IMR-90 (cell line): ENCODE measurements at regions not wholly inside any gene's neighbourhood (a gene's known extent, or its start where the extent isn't known, plus 50 kb on each side); places are given as distances from the start of the nearest gene placed in this dataset.
"Not testable (repeated sequence)": the region's sequence is repeated elsewhere in the genome, so short reads cannot be mapped to it uniquely, and the experiment has no call there.

Experiments
- ATAC-seq: fragments of 200-7000 bp; cut with Tn5 transposase; 2 replicates; pipeline ENCODE4 v1.9.1; 2020; ENCODE audit warnings: low read depth, mild to moderate bottlenecking, moderate library complexity
- BruUV-seq: library from RNA; stranded (reverse); fragments of 400-500 nt; replicated peaks from 2 replicates; lab custom pipeline; 2021; lab: Mats Ljungman, UMichigan
- CTCF ChIA-PET: fragments of 300-600 bp; formaldehyde crosslinking; extraction: SDS; loops from one replicate; lab custom pipeline; 2021; ENCODE audit warnings: antibody characterized with exemption; lab: Yijun Ruan, JAX
- POLR2A ChIA-PET: fragments of 300-600 bp; sonication (Branson Sonifier 250); formaldehyde crosslinking; loops from one replicate; lab custom pipeline; 2022; ENCODE audit warnings: antibody characterized with exemption; ENCODE audit not compliant: unreplicated experiment; lab: Charles Lee
- DNase-seq: peaks from one replicate; pipeline ENCODE4 v3.0.0; 2013
- H2AFZ ChIP-seq: replicated peaks from 2 replicates; pipeline ENCODE3; 2013; ENCODE audit warnings: low read length, mild to moderate bottlenecking; ENCODE audit not compliant: poor library complexity
- H2AK5ac ChIP-seq: 2 replicates; pipeline ENCODE4 v1.6.1; 2013; ENCODE audit warnings: low read depth, low read length, inconsistent platforms
- H2AK9ac ChIP-seq: replicated peaks from 2 replicates; pipeline ENCODE3; 2013; ENCODE audit warnings: mild to moderate bottlenecking, low read depth, low read length, moderate library complexity; ENCODE audit not compliant: poor library complexity
- H2BK120ac ChIP-seq: 2 replicates; pipeline ENCODE4 v1.6.1; 2013; ENCODE audit warnings: low read depth, low read length, inconsistent platforms
- H2BK15ac ChIP-seq: 3 replicates; pipeline ENCODE4 v1.6.1; 2013; ENCODE audit warnings: low read depth, low read length, inconsistent platforms
- H2BK20ac ChIP-seq: 2 replicates; pipeline ENCODE4 v1.6.1; 2013; ENCODE audit warnings: low read depth, mild to moderate bottlenecking, inconsistent platforms, low read length, moderate library complexity
- H2BK5ac ChIP-seq: 2 replicates; pipeline ENCODE4 v1.6.1; 2013; ENCODE audit warnings: mild to moderate bottlenecking, low read depth, low read length, inconsistent platforms; ENCODE audit not compliant: poor library complexity, severe bottlenecking
- H3K14ac ChIP-seq: replicated peaks from 2 replicates; pipeline ENCODE4 v1.6.1; 2013; ENCODE audit warnings: low read depth, low read length, inconsistent platforms
- H3K18ac ChIP-seq: 2 replicates; pipeline ENCODE4 v1.6.1; 2013; ENCODE audit warnings: low read depth, low read length, control low read depth
- H3K23ac ChIP-seq: 2 replicates; pipeline ENCODE4 v1.6.1; 2013; ENCODE audit warnings: low read depth, low read length, inconsistent platforms
- H3K27ac ChIP-seq: 2 replicates; pipeline ENCODE4 v1.5.1; 2013; ENCODE audit warnings: mild to moderate bottlenecking, control low read depth, low read length; ENCODE audit not compliant: insufficient read depth
- H3K27me3 ChIP-seq: 2 replicates; pipeline ENCODE4 v1.6.1; 2013; ENCODE audit warnings: low read length; ENCODE audit not compliant: control insufficient read depth, insufficient read depth
- H3K36me3 ChIP-seq: 2 replicates; pipeline ENCODE4 v1.6.1; 2013; ENCODE audit warnings: low read length, mixed read lengths; ENCODE audit not compliant: control insufficient read depth, insufficient read depth
- H3K4ac ChIP-seq: 2 replicates; pipeline ENCODE4 v1.6.1; 2013; ENCODE audit warnings: low read depth, low read length, inconsistent platforms
- H3K4me1 ChIP-seq: 2 replicates; pipeline ENCODE4 v1.6.1; 2013; ENCODE audit warnings: low read length, mixed read lengths; ENCODE audit not compliant: control insufficient read depth, insufficient read depth
- H3K4me2 ChIP-seq: 2 replicates; pipeline ENCODE4 v1.6.1; 2013; ENCODE audit warnings: low read depth, mild to moderate bottlenecking, control low read depth, low read length, moderate library complexity
- H3K4me3 ChIP-seq: 2 replicates; pipeline ENCODE4 v1.5.1; 2013; ENCODE audit warnings: low read depth, mild to moderate bottlenecking, control low read depth, low read length, moderate library complexity; ENCODE audit not compliant: insufficient read depth
- H3K56ac ChIP-seq: 2 replicates; pipeline ENCODE4 v1.6.1; 2013; ENCODE audit warnings: low read length, inconsistent platforms; ENCODE audit not compliant: insufficient read depth; ENCODE audit errors: extremely low read depth
- H3K79me1 ChIP-seq, 2 experiments: 2 replicates each; pipeline ENCODE4 v1.6.1; 2013; ENCODE audit warnings: low read length in 2 of 2, inconsistent platforms in 1 of 2, low read depth in 1 of 2
- H3K9ac ChIP-seq: 2 replicates; pipeline ENCODE4 v1.6.1; 2013; ENCODE audit warnings: low read depth, low read length, control low read depth
- H3K9me1 ChIP-seq: 2 replicates; pipeline ENCODE4 v1.6.1; 2013; ENCODE audit warnings: low read length, inconsistent platforms; ENCODE audit not compliant: insufficient read depth
- H3K9me3 ChIP-seq: 2 replicates; pipeline ENCODE4 v1.6.1; 2013; ENCODE audit warnings: low read length; ENCODE audit not compliant: control insufficient read depth, insufficient read depth
- H4K20me1 ChIP-seq: 2 replicates; pipeline ENCODE4 v1.6.1; 2013; ENCODE audit warnings: low read length, inconsistent platforms; ENCODE audit not compliant: insufficient read depth
- H4K5ac ChIP-seq: 2 replicates; pipeline ENCODE4 v1.6.1; 2013; ENCODE audit warnings: mild to moderate bottlenecking, low read depth, low read length, control low read depth
- H4K8ac ChIP-seq, 2 experiments: 2 replicates each; pipeline ENCODE4 v1.6.1; 2013; ENCODE audit warnings: low read depth in 2 of 2, low read length in 2 of 2, control low read depth in 1 of 2, inconsistent platforms in 1 of 2
- H4K91ac ChIP-seq: 2 replicates; pipeline ENCODE4 v1.6.1; 2013; ENCODE audit warnings: low read depth, low read length, inconsistent platforms; ENCODE audit not compliant: insufficient read depth
- BHLHE40 ChIP-seq: fragments of 150-350 bp; IDR thresholded peaks from 2 replicates; pipeline ENCODE4 v1.6.1; 2016; ENCODE audit warnings: mild to moderate bottlenecking, low read depth, low read length
- FOS ChIP-seq: fragments of 150-350 bp; IDR thresholded peaks from 2 replicates; pipeline ENCODE4 v1.6.1; 2016; ENCODE audit warnings: low read depth, low read length
- MAFK ChIP-seq: IDR thresholded peaks from 2 replicates; pipeline ENCODE4 v1.6.1; 2012; ENCODE audit warnings: low read depth, low read length, improper control_type of control experiment
- MXI1 ChIP-seq: IDR thresholded peaks from 2 replicates; pipeline ENCODE4 v1.6.1; 2012; ENCODE audit warnings: low read depth, mild to moderate bottlenecking, low read length, moderate library complexity, borderline replicate concordance
- WGBS, 2 experiments: methylation state at CpG; one replicate each; pipeline versions ENCODE4 v1.1.5 to v1.1.7; 2013; ENCODE audit warnings: missing lambda C conversion rate in 2 of 2; ENCODE audit not compliant: insufficient read length in 1 of 2; ENCODE audit errors: extremely low coverage in 2 of 2; 5-methylcytosine and 5-hydroxymethylcytosine counted together
- dilution Hi-C: fragments of 300-500 bp; cut with HindIII; formaldehyde crosslinking; loops from one replicate; pipeline ENCODE4 v1.14.3; 2018; ENCODE audit warnings: low sequenced_read_pairs; ENCODE audit not compliant: unreplicated experiment
- in situ Hi-C: fragments of 300-500 bp; cut with MboI; formaldehyde crosslinking; loops from 3 replicates; pipeline ENCODE4 v1.14.3; 2019; ENCODE audit warnings: low sequenced_read_pairs, inconsistent platforms, mixed read lengths
- intact Hi-C: fragments of 100-400 bp; cut with micrococcal nuclease; formaldehyde crosslinking; loops from 2 replicates; pipeline ENCODE4 v1.10.0; 2022
- TF ChIP-seq, protein P1 (sequence below): fragments of 150-350 bp; IDR thresholded peaks from 2 replicates; pipeline ENCODE4 v1.6.1; 2016; ENCODE audit warnings: low read depth, mild to moderate bottlenecking, low read length, moderate library complexity, borderline replicate concordance

DNA sequence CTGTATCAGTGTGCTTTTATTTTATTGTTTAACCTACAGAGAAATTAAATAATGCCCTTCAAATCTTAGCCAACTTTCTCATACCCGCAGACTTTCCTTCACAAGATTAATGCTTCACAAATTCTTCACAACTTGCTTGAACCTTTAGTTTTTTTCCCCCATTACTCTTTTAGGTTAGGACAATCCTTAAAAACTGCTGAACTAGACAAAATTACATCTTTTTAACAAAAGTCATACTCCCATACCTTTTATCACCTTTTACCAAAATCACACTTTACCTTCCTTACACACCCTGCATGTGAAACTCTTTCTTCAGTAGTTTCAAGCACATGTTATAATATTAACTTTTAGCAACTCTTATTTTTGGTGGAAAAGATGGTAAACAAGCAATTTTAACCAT, 58.5 kb downstream of the SCGB2B2 start:
- no peak overlapping the region for H3K9ac ChIP-seq
- no peak for TF ChIP-seq BHLHE40
- peak; percentile 81 for TF ChIP-seq MAFK
- TF ChIP-seq, protein P1, sequence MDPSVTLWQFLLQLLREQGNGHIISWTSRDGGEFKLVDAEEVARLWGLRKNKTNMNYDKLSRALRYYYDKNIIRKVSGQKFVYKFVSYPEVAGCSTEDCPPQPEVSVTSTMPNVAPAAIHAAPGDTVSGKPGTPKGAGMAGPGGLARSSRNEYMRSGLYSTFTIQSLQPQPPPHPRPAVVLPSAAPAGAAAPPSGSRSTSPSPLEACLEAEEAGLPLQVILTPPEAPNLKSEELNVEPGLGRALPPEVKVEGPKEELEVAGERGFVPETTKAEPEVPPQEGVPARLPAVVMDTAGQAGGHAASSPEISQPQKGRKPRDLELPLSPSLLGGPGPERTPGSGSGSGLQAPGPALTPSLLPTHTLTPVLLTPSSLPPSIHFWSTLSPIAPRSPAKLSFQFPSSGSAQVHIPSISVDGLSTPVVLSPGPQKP = no peak
- TF ChIP-seq FOS = no peak
- TF ChIP-seq MXI1 = no peak
- WGBS, 2 experiments = no CpG with 5 or more reads among the region's 1 CpG

DNA sequence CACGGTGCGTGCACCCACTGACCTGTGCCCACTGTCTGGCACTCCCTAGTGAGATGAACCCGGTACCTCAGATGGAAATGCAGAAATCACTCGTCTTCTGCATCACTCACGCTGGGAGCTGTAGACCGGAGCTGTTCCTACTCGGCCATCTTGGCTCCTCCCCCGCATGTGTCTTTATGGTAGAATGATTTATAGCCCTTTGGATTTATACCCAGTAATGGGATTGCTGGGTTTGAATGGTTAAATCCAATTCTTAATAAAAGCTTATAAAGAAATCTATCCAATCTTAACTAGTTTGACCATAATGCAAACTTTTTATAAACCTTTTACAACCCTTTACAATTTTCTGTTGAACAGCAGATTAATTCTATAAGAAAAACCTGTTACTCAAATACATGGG, 59.0 kb downstream of the SCGB2B2 start:
- intact Hi-C loops, ATAC-seq: not testable (repeated sequence)

More for the DNA sequence above, 58.5 kb downstream of the SCGB2B2 start:
- Histone ChIP-seq H3K23ac (no peak overlapping the region), H2AK9ac (no peak overlapping the region), H3K4me3 (no peak overlapping the region), H2BK5ac (no peak overlapping the region), H4K5ac (no peak overlapping the region), H4K8ac (no peak overlapping the region), H3K9me1 (no peaks in the 10 kb centered on the region), H4K20me1 (no peaks in the 10 kb centered on the region), H3K27me3 (no peaks in the 10 kb centered on the region), H2BK120ac (no peak overlapping the region), H3K4me2 (no peak overlapping the region), H2AK5ac (no peak overlapping the region), H2BK15ac (no peak overlapping the region), H2BK20ac (no peak overlapping the region), H3K4me1 (no peaks in the 10 kb centered on the region), H3K9me3 (peaks cover 4% of the 10 kb centered on the region; the same call in 1 of the 2 replicates), H3K14ac (no peak overlapping the region), H4K91ac (no peak overlapping the region), H3K36me3 (no peaks in the 10 kb centered on the region), H3K18ac (no peak overlapping the region), H3K56ac (no peak overlapping the region), H2AFZ (no peak overlapping the region), H3K79me1 (no peaks in the 10 kb centered on the region), H3K27ac (no peak overlapping the region), H3K4ac (no peak overlapping the region)
- ATAC-seq (no peak), DNase-seq (no peak)
- in situ Hi-C loops (no loop called here), dilution Hi-C loops (no loop called here), intact Hi-C loops (no loop called here)
- CTCF ChIA-PET = no interaction called here
- POLR2A ChIA-PET = no interaction called here
- BruUV-seq = no TSS peak

More for the DNA sequence above, 59.0 kb downstream of the SCGB2B2 start:
- dilution Hi-C loops, H4K5ac ChIP-seq, H2BK15ac ChIP-seq, H3K27ac ChIP-seq, H3K4me3 ChIP-seq, CTCF ChIA-PET, H3K4ac ChIP-seq, H3K4me2 ChIP-seq, H2AFZ ChIP-seq, H3K9me3 ChIP-seq, H4K8ac ChIP-seq, H3K79me1 ChIP-seq, H2AK5ac ChIP-seq, H3K36me3 ChIP-seq, H3K18ac ChIP-seq, H3K4me1 ChIP-seq, H3K9me1 ChIP-seq, H3K23ac ChIP-seq, H3K14ac ChIP-seq, DNase-seq, H3K27me3 ChIP-seq, BruUV-seq, POLR2A ChIA-PET, H3K9ac ChIP-seq, H2BK20ac ChIP-seq, H4K91ac ChIP-seq, H2BK5ac ChIP-seq, H3K56ac ChIP-seq, H2AK9ac ChIP-seq, H2BK120ac ChIP-seq, in situ Hi-C loops, H4K20me1 ChIP-seq: not testable (repeated sequence)
- WGBS, 2 experiments = no CpG with 5 or more reads among the region's 8 CpGs
